ENCODE measurements at regions not wholly inside any gene's neighbourhood (a gene's known extent, or its start where the extent isn't known, plus 50 kb on each side); places are given as distances from the start of the nearest gene placed in this dataset.

- Mint-ChIP-seq H3K36me3 (ENCODE audit: insufficient read depth, unreplicated experiment) (no peaks in the 10 kb centered on the region), H3K4me1 (ENCODE audit: low read depth, unreplicated experiment) (peaks cover 35% of the 10 kb centered on the region), H3K4me3 (ENCODE audit: low read depth, unreplicated experiment) (no peak overlapping the region), H3K9me3 (ENCODE audit: low read depth, unreplicated experiment) (no peaks in the 10 kb centered on the region), H3K27ac (ENCODE audit: unreplicated experiment) (no peak overlapping the region), H3K27me3 (ENCODE audit: unreplicated experiment) (no peaks in the 10 kb centered on the region)
- TF ChIP-seq, protein P1, sequence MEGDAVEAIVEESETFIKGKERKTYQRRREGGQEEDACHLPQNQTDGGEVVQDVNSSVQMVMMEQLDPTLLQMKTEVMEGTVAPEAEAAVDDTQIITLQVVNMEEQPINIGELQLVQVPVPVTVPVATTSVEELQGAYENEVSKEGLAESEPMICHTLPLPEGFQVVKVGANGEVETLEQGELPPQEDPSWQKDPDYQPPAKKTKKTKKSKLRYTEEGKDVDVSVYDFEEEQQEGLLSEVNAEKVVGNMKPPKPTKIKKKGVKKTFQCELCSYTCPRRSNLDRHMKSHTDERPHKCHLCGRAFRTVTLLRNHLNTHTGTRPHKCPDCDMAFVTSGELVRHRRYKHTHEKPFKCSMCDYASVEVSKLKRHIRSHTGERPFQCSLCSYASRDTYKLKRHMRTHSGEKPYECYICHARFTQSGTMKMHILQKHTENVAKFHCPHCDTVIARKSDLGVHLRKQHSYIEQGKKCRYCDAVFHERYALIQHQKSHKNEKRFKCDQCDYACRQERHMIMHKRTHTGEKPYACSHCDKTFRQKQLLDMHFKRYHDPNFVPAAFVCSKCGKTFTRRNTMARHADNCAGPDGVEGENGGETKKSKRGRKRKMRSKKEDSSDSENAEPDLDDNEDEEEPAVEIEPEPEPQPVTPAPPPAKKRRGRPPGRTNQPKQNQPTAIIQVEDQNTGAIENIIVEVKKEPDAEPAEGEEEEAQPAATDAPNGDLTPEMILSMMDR (IDR thresholded peaks at IDR 0.05; ENCODE audit: unreplicated experiment): peak; percentile 14
- no peak for DNase-seq
- BruUV-seq (replicated peaks): no TSS peak
- intact Hi-C loops (cut with micrococcal nuclease; ENCODE audit: unreplicated experiment): loop anchor here (1.0 to 5.0 kb wide), 4 partner anchors 121 to 493 kb away; no protein-coding TSS in a partner anchor
- CTCF ChIA-PET: no interaction called here
Observed at GRCh38 chr3:5305684-5305989, 118.1 kb downstream of the EDEM1 start.

DNA sequence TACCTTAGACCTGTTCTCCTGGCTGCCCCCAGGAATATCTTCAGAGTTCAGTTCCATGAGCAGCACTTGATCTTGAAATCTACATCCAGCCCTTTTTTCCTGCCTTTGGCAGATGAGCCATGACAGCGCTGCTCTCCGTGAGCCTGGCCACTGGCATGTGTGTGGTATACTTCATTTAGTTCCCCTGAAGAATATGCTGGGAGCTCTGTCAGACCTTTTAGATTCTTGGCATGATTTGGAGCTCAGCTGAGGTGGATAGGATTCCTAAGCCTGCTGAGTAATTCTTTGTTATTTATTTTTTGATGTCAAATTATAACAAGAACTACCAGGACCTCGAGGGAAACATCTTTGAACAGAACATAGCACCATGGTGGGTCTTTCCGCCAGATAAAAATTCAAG lies 121.7 kb downstream of the EDEM1 start:
- no peaks in the 10 kb centered on the region for H3K9me3 Mint-ChIP-seq (ENCODE audit: low read depth, unreplicated experiment)
- H3K4me1 Mint-ChIP-seq (ENCODE audit: low read depth, unreplicated experiment): peaks cover 39% of the 10 kb centered on the region
- no peaks in the 10 kb centered on the region for H3K27me3 Mint-ChIP-seq (ENCODE audit: unreplicated experiment)
- TF ChIP-seq, protein P1 (IDR thresholded peaks at IDR 0.05; ENCODE audit: unreplicated experiment): no peak
- no peak overlapping the region for H3K27ac Mint-ChIP-seq (ENCODE audit: unreplicated experiment)
- H3K4me3 Mint-ChIP-seq (ENCODE audit: low read depth, unreplicated experiment): no peak overlapping the region
- no peak for DNase-seq
- CTCF ChIA-PET: no interaction called here
- intact Hi-C loops (cut with micrococcal nuclease; ENCODE audit: unreplicated experiment): loop anchor here (5.0 kb wide), 1 partner anchor 423 kb away; no protein-coding TSS in a partner anchor
- H3K36me3 Mint-ChIP-seq (ENCODE audit: insufficient read depth, unreplicated experiment): no peaks in the 10 kb centered on the region
- BruUV-seq (replicated peaks): no TSS peak

GRCh38 chr3:5309602-5310001 lies 122.1 kb downstream of the EDEM1 start:
- no peak overlapping the region for H3K4me3 Mint-ChIP-seq (ENCODE audit: low read depth, unreplicated experiment)
- no peaks in the 10 kb centered on the region for H3K27me3 Mint-ChIP-seq (ENCODE audit: unreplicated experiment)
- BruUV-seq (replicated peaks): no TSS peak
- no peaks in the 10 kb centered on the region for H3K9me3 Mint-ChIP-seq (ENCODE audit: low read depth, unreplicated experiment)
- H3K27ac Mint-ChIP-seq (ENCODE audit: unreplicated experiment): no peak overlapping the region
- peaks cover 40% of the 10 kb centered on the region for H3K4me1 Mint-ChIP-seq (ENCODE audit: low read depth, unreplicated experiment)
- CTCF ChIA-PET: no interaction called here
- DNase-seq: no peak
- no peaks in the 10 kb centered on the region for H3K36me3 Mint-ChIP-seq (ENCODE audit: insufficient read depth, unreplicated experiment)
- intact Hi-C loops (cut with micrococcal nuclease; ENCODE audit: unreplicated experiment): loop anchor here (5.0 kb wide), 1 partner anchor 423 kb away; no protein-coding TSS in a partner anchor
- TF ChIP-seq, protein P1 (IDR thresholded peaks at IDR 0.05; ENCODE audit: unreplicated experiment): no peak

DNA sequence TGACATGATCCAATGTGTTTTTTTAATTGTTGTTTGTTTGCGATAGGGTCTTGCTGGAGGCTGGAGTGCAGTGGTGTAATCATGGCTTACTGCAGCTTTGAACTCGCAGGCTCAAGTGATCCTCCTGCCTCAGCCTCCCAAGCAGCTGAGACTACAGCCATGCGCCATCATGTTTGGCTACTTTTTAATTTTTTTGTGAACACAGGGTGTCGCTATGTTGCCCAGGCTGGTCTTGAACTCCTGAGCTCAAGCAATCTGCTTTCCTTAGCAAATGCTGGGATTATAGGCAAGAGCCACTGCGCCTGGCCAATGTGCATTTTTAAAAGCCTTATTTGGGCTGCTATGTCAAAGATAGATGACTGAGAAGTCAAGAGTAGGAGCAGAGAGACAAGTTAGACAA lies 123.0 kb downstream of the EDEM1 start:
- H3K4me1 Mint-ChIP-seq (ENCODE audit: low read depth, unreplicated experiment): peaks cover 40% of the 10 kb centered on the region
- H3K4me3 Mint-ChIP-seq (ENCODE audit: low read depth, unreplicated experiment): no peak overlapping the region
- BruUV-seq (replicated peaks): no TSS peak
- H3K27me3 Mint-ChIP-seq (ENCODE audit: unreplicated experiment): no peaks in the 10 kb centered on the region
- TF ChIP-seq, protein P1 (IDR thresholded peaks at IDR 0.05; ENCODE audit: unreplicated experiment): no peak
- DNase-seq: no peak
- intact Hi-C loops (cut with micrococcal nuclease; ENCODE audit: unreplicated experiment): no loop called here
- no peak overlapping the region for H3K27ac Mint-ChIP-seq (ENCODE audit: unreplicated experiment)
- CTCF ChIA-PET: no interaction called here
- H3K36me3 Mint-ChIP-seq (ENCODE audit: insufficient read depth, unreplicated experiment): no peaks in the 10 kb centered on the region
- H3K9me3 Mint-ChIP-seq (ENCODE audit: low read depth, unreplicated experiment): no peaks in the 10 kb centered on the region

Measured in Calu3 (cell line).